Kidney (tissue), 13 donors: ENCODE measurements at regions not wholly inside any gene's neighbourhood (a gene's known extent, or its start where the extent isn't known, plus 50 kb on each side); places are given as distances from the start of the nearest gene placed in this dataset.

Experiments
- DNase-seq, 5 donors: peaks; one replicate each; pipeline ENCODE4 v3.0.0-alpha.2; 2013 to 2020
- FAIRE-seq: peaks from 2 replicates; lab custom pipeline; 2012; peaks lifted over from hg19 to GRCh38; lab: Jason Lieb, UNC
- H3K27ac ChIP-seq, 2 donors: one replicate each; pipeline ENCODE4 v1.7.0; 2013; ENCODE audit warnings: low read depth in 2 of 2, low read length in 2 of 2, inconsistent platforms in 1 of 2
- H3K27me3 ChIP-seq: one replicate; pipeline ENCODE4 v1.7.1; 2013; ENCODE audit warnings: low read length, inconsistent platforms; ENCODE audit not compliant: control insufficient read depth, insufficient read depth
- H3K36me3 ChIP-seq, 3 donors: one replicate each; pipeline versions ENCODE4 v1.7.0 to v1.7.1; 2013; ENCODE audit warnings: low read length in 3 of 3, control low read depth in 1 of 3, inconsistent platforms in 1 of 3; ENCODE audit not compliant: insufficient read depth in 3 of 3, control insufficient read depth in 2 of 3
- H3K4me1 ChIP-seq, 3 donors: one replicate each; pipeline versions ENCODE4 v1.7.0 to v1.7.1; 2013; ENCODE audit warnings: low read length in 3 of 3, inconsistent platforms in 1 of 3, low read depth in 1 of 3; ENCODE audit not compliant: control insufficient read depth in 2 of 3, insufficient read depth in 2 of 3
- H3K4me3 ChIP-seq, 3 donors: one replicate each; pipeline versions ENCODE4 v1.7.0 to v1.8.1; 2013; ENCODE audit warnings: low read length in 3 of 3, control low read depth in 1 of 3, inconsistent platforms in 1 of 3
- H3K9ac ChIP-seq, 3 donors: one replicate each; pipeline versions ENCODE4 v1.7.0 to v1.7.1; 2013; ENCODE audit warnings: low read length in 3 of 3, control low read depth in 1 of 3, inconsistent platforms in 1 of 3
- H3K9me3 ChIP-seq, 3 donors: one replicate each; pipeline versions ENCODE4 v1.7.0 to v1.7.1; 2013; ENCODE audit warnings: low read length in 3 of 3, control low read depth in 1 of 3, inconsistent platforms in 1 of 3; ENCODE audit not compliant: control insufficient read depth in 2 of 3, insufficient read depth in 1 of 3
- intact Hi-C: fragments of 100-400 bp; cut with DNase I; formaldehyde crosslinking; loops from one replicate; pipeline ENCODE4 v1.11.1; 2022
- TF ChIP-seq, protein P1 (sequence below): IDR thresholded peaks from 3 replicates; pipeline ENCODE4 v1.5.1; 2012; ENCODE audit warnings: mild to moderate bottlenecking, moderate library complexity, borderline replicate concordance; ENCODE audit not compliant: insufficient read depth; ENCODE audit errors: extremely low read depth
- donor health status: control.
- donor health status: control.
- donor health status: control.
- donor health status: control.
- donor health status: control.
- donor health status: DM: yes; HTN: yes; CAD: no.
- donor health status: Normal renal cell carcinoma (clear cell type).

DNA sequence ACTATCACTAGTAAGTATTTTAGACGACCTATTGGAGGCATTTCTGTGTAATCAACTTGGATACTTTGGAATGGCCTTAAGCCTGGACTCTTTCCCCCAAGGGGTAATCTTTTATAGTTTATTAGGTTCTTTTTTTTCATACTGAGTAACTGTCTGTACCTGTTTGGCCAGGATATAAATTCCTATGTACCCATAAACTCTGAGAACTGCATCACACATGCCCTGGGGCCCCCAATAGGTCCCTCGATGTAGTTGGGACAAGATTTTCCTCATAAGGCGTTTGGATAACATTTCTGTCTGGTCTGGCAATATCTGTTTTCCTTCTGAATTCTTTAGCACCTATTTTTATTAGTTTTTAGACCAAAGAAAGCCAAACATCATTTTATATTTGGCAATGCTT, 86.4 kb upstream of the WNT7A start:
- DNase-seq (no peak), FAIRE-seq (no peak)
- H3K27me3 ChIP-seq: no peaks in the 10 kb centered on the region
- H3K9ac ChIP-seq: no peak overlapping the region
- intact Hi-C loops: no loop called here
- H3K4me3 ChIP-seq: no peak overlapping the region
- no peaks in the 10 kb centered on the region for H3K36me3 ChIP-seq
- no peak overlapping the region for H3K27ac ChIP-seq
- H3K9me3 ChIP-seq: no peaks in the 10 kb centered on the region
- TF ChIP-seq, protein P1, sequence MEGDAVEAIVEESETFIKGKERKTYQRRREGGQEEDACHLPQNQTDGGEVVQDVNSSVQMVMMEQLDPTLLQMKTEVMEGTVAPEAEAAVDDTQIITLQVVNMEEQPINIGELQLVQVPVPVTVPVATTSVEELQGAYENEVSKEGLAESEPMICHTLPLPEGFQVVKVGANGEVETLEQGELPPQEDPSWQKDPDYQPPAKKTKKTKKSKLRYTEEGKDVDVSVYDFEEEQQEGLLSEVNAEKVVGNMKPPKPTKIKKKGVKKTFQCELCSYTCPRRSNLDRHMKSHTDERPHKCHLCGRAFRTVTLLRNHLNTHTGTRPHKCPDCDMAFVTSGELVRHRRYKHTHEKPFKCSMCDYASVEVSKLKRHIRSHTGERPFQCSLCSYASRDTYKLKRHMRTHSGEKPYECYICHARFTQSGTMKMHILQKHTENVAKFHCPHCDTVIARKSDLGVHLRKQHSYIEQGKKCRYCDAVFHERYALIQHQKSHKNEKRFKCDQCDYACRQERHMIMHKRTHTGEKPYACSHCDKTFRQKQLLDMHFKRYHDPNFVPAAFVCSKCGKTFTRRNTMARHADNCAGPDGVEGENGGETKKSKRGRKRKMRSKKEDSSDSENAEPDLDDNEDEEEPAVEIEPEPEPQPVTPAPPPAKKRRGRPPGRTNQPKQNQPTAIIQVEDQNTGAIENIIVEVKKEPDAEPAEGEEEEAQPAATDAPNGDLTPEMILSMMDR: no peak
- no peaks in the 10 kb centered on the region for H3K4me1 ChIP-seq

DNA sequence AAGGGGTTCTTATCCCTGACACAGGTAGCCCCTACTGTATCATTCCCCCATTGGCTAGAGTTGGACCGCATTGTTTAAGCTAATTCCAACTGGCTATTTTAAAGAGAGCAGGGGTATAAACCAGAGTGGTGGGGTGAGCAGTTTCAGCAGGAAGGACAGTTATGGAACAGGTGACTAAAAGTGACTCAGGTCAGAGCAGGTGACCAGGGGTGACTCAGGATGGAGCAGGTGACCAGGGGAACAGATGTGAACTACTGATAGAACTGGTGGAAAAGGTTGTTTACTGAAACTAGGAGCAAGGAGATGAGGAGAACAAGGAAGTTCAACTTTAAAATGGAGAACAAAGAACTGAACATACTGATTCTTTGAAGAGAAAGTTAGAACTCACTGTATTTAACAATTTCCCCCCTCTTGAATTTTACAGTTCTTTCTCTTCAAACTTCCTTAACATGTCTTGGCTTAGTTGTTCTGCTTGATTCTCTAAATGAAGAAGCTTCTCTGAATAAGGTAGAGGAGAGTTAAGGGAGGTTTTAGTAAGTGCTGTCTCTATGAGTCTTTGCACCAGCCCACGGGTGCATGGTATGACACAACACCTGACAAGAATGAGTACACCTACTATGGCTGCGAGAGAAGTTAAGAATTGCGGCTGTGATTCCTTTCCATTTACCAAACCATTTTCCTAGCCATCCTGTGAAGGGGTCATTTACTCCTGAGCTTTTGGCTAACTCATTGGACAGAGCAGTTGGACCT, 83.4 kb upstream of the WNT7A start:
- Histone ChIP-seq H3K4me1 (no peaks in the 10 kb centered on the region), H3K9me3 (peaks cover 0 to 3% (median 0%) of the 10 kb centered on the region in 3 donors), H3K27me3 (no peaks in the 10 kb centered on the region), H3K27ac (no peak overlapping the region), H3K9ac (no peak overlapping the region), H3K36me3 (no peaks in the 10 kb centered on the region), H3K4me3 (no peak overlapping the region)
- TF ChIP-seq, protein P1: no peak
- DNase-seq (no peak), FAIRE-seq (no peak)
- intact Hi-C loops: no loop called here

DNA sequence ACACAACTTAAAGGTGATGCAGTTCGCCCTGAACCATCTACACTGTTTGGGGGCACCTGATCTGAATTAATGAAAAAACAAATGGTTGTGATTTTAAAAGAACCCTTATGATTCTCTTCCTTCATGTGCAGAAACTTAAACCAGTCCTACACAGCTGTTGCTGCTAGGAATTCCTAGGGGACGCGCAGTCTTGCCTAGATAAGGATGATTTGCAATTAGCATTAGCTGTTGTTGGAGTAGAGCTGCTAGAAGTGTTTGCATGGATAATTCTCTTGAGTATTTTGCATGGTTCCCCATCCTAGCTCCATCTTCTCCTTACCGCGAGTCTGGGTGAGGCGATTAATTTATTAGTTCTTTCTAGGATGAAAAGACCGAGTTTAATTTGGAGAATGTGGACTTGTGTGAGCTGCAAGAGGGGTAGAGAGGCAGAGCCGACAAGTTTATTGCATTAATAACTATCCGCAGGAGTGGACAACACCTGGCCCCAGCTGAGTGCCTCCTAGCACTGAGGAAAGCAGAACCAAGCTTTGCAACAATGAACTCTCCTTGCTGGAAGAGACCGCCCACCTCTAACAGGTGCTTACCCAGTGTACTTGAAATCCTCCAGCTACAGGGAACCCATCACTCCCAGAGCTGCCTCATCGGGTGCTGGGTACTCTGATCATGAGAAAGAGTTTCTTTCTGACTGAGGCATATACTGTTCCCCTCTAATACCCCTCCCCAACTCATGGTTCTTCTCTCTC, 75.0 kb upstream of the WNT7A start:
- H3K9ac ChIP-seq: no peak overlapping the region
- no peak overlapping the region for H3K4me3 ChIP-seq
- FAIRE-seq (no peak), DNase-seq (peak in 1 of 5 donors; percentile 52)
- H3K27ac ChIP-seq: no peak overlapping the region
- no peaks in the 10 kb centered on the region for H3K36me3 ChIP-seq
- H3K27me3 ChIP-seq: no peaks in the 10 kb centered on the region
- intact Hi-C loops: no loop called here
- H3K4me1 ChIP-seq: no peaks in the 10 kb centered on the region
- no peaks in the 10 kb centered on the region for H3K9me3 ChIP-seq
- TF ChIP-seq, protein P1: no peak
